ENCODE measurements at regions not wholly inside any gene's neighbourhood (a gene's known extent, or its start where the extent isn't known, plus 50 kb on each side); places are given as distances from the start of the nearest gene placed in this dataset.
A peak's percentile ranks its signal among the peaks of the same experiment; 100 is the strongest.

- no peak overlapping the region for H3K4me3 ChIP-seq (ENCODE audit: low read length)
- TF ChIP-seq CTCF (conservative IDR thresholded peaks at IDR 0.05; ENCODE audit: low read depth, low read length) = no peak
- peak; percentile 7 for DNase-seq (ENCODE audit: low read depth)
These were observed 453.1 kb downstream of the CMPK2 start for GRCh38 chr2:6412533-6413091.

- no peak overlapping the region for H3K4me3 ChIP-seq (ENCODE audit: low read length)
- no peak for TF ChIP-seq CTCF (conservative IDR thresholded peaks at IDR 0.05; ENCODE audit: low read depth, low read length)
- DNase-seq (ENCODE audit: low read depth) = no peak
These were observed 448.7 kb downstream of the CMPK2 start for GRCh38 chr2:6417050-6417449.

- no peak overlapping the region for H3K4me3 ChIP-seq (ENCODE audit: low read length)
These were observed 447.4 kb downstream of the CMPK2 start for GRCh38 chr2:6418291-6418690.

GRCh38 chr2:6421138-6421730, 444.5 kb downstream of the CMPK2 start:
- H3K4me3 ChIP-seq (ENCODE audit: low read length) = no peak overlapping the region
- no peak for DNase-seq (ENCODE audit: low read depth)
- no peak for TF ChIP-seq CTCF (conservative IDR thresholded peaks at IDR 0.05; ENCODE audit: low read depth, low read length)

More at GRCh38 chr2:6418291-6418690, 447.4 kb downstream of the CMPK2 start:
- DNase-seq (ENCODE audit: low read depth) = no peak
- no peak for TF ChIP-seq CTCF (conservative IDR thresholded peaks at IDR 0.05; ENCODE audit: low read depth, low read length)

- TF ChIP-seq CTCF (conservative IDR thresholded peaks at IDR 0.05; ENCODE audit: low read depth, low read length) = no peak
- no peak overlapping the region for H3K4me3 ChIP-seq (ENCODE audit: low read length)
- no peak for DNase-seq (ENCODE audit: low read depth)
These were observed 443.8 kb downstream of the CMPK2 start for GRCh38 chr2:6421888-6422287.

- DNase-seq (ENCODE audit: low read depth) = no peak
- no peak overlapping the region for H3K4me3 ChIP-seq (ENCODE audit: low read length)
- TF ChIP-seq CTCF (conservative IDR thresholded peaks at IDR 0.05; ENCODE audit: low read depth, low read length) = no peak
These were observed 442.6 kb downstream of the CMPK2 start for GRCh38 chr2:6423157-6423556.

GRCh38 chr2:6423944-6424343, 441.8 kb downstream of the CMPK2 start:
- no peak for DNase-seq (ENCODE audit: low read depth)

More at GRCh38 chr2:6423944-6424343, 441.8 kb downstream of the CMPK2 start:
- no peak overlapping the region for H3K4me3 ChIP-seq (ENCODE audit: low read length)
- TF ChIP-seq CTCF (conservative IDR thresholded peaks at IDR 0.05; ENCODE audit: low read depth, low read length) = no peak

Data from retinal pigment epithelial cell (primary cell).